ENCODE measurements at regions not wholly inside any gene's neighbourhood (a gene's known extent, or its start where the extent isn't known, plus 50 kb on each side); places are given as distances from the start of the nearest gene placed in this dataset.

DNA sequence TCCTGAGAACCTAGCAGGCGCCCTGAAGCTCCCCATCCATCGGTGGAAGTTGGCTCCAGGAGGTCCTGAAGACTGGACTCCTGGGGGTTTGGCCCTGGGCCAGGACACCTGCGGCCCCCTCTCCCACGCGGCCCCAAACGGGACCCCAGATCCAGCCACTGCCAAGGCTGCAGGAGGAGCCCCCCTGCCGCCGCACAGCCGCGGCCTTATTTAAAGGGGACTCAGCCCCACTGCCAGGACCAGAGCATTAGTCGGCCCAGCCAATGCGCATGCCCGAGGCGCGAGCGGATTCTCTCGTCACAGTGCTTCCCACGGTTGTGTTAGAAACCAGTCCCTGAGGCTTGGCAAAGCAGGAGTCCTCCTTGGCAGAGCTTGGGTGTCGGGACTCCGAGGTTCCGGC lies 775.2 kb upstream of the ALG10B start:
- Histone ChIP-seq H3K79me2 (ENCODE audit: insufficient read depth, low read length) (no peaks in the 10 kb centered on the region), H3K4me2 (ENCODE audit: low read length) (no peak overlapping the region), H3K36me3 (ENCODE audit: control insufficient read depth in 1 of 2, insufficient read depth in 2 of 2, low read length in 2 of 2) (no peaks in the 10 kb centered on the region), H2AFZ (ENCODE audit: low read depth, low read length, poor library complexity, severe bottlenecking) (no peak overlapping the region), H3K4me1 (ENCODE audit: control insufficient read depth in 1 of 2, insufficient read depth in 2 of 2, low read length in 2 of 2) (no peaks in the 10 kb centered on the region), H3K27me3 (ENCODE audit: insufficient read depth, low read length) (no peaks in the 10 kb centered on the region), H3K9ac (ENCODE audit: low read length) (no peak overlapping the region), H3K27ac (ENCODE audit: low read depth, low read length) (no peak overlapping the region), H3K9me3 (ENCODE audit: control insufficient read depth in 1 of 2, insufficient read depth in 1 of 2, low read depth in 1 of 2, low read length in 2 of 2) (no peaks in the 10 kb centered on the region), H3K9me2 (ENCODE audit: insufficient read depth) (no peaks in the 10 kb centered on the region), H3K4me3 (replicated peaks in 1 of 2; ENCODE audit: low read depth in 1 of 2, low read length in 2 of 2) (no peak overlapping the region), H4K20me1 (ENCODE audit: insufficient read depth) (no peaks in the 10 kb centered on the region)
- DNase-seq (ENCODE audit: low read depth, low spot score) (no peak), ATAC-seq (no peak)
- CTCF ChIA-PET, result no interaction called here
- POLR2A ChIA-PET, result no interaction called here
- intact Hi-C loops (cut with micrococcal nuclease), result no loop called here
- RAD21 ChIA-PET (ENCODE audit: low non-redundant PET in 1 of 2, low total read pairs in 2 of 2, uncharacterized antibody in 2 of 2, unreplicated experiment in 2 of 2), result no interaction called here
- BruUV-seq (replicated peaks), result no TSS peak
- TF ChIP-seq ZFX (IDR thresholded peaks at IDR 0.05), result no peak
- no peak for TF ChIP-seq ELF1 (IDR thresholded peaks at IDR 0.05; ENCODE audit: borderline replicate concordance, low read depth)
- TF ChIP-seq CBX3 (IDR thresholded peaks at IDR 0.05; ENCODE audit: low read depth), result no peak
- no peak for TF ChIP-seq CEBPB (IDR thresholded peaks at IDR 0.05; ENCODE audit: low read depth)
- no peak for TF ChIP-seq RAD21 (IDR thresholded peaks at IDR 0.05; ENCODE audit: low read depth)
- no peak for TF ChIP-seq TCF7L2 (IDR thresholded peaks at IDR 0.05; ENCODE audit: borderline replicate concordance, extremely low read depth, insufficient read depth, insufficient read length)
- TF ChIP-seq, protein P1, sequence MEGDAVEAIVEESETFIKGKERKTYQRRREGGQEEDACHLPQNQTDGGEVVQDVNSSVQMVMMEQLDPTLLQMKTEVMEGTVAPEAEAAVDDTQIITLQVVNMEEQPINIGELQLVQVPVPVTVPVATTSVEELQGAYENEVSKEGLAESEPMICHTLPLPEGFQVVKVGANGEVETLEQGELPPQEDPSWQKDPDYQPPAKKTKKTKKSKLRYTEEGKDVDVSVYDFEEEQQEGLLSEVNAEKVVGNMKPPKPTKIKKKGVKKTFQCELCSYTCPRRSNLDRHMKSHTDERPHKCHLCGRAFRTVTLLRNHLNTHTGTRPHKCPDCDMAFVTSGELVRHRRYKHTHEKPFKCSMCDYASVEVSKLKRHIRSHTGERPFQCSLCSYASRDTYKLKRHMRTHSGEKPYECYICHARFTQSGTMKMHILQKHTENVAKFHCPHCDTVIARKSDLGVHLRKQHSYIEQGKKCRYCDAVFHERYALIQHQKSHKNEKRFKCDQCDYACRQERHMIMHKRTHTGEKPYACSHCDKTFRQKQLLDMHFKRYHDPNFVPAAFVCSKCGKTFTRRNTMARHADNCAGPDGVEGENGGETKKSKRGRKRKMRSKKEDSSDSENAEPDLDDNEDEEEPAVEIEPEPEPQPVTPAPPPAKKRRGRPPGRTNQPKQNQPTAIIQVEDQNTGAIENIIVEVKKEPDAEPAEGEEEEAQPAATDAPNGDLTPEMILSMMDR (IDR thresholded peaks at IDR 0.05 in 2 of 3, conservative IDR thresholded peaks at IDR 0.05 in 1 of 3; ENCODE audit: borderline replicate concordance in 1 of 3, insufficient read depth in 1 of 3, low read depth in 2 of 3, low read length in 2 of 3), result no peak
- TF ChIP-seq SIN3A (IDR thresholded peaks at IDR 0.05; ENCODE audit: low read depth), result no peak
- TF ChIP-seq, protein P2, sequence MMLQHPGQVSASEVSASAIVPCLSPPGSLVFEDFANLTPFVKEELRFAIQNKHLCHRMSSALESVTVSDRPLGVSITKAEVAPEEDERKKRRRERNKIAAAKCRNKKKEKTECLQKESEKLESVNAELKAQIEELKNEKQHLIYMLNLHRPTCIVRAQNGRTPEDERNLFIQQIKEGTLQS (IDR thresholded peaks at IDR 0.05), result no peak
- no peak for TF ChIP-seq SP1 (IDR thresholded peaks at IDR 0.05; ENCODE audit: low read depth)

Measured in HCT116 (cell line).